HUES48 (cell line): ENCODE measurements at regions not wholly inside any gene's neighbourhood (a gene's known extent, or its start where the extent isn't known, plus 50 kb on each side); places are given as distances from the start of the nearest gene placed in this dataset.

Experiments
- H3K27ac ChIP-seq: one replicate; pipeline ENCODE4 v1.7.0; 2013; ENCODE audit warnings: low read depth, low read length, inconsistent platforms
- H3K27me3 ChIP-seq: 2 replicates; pipeline ENCODE4 v1.6.1; 2013; ENCODE audit warnings: mild to moderate bottlenecking, low read length; ENCODE audit not compliant: control insufficient read depth, insufficient read depth
- H3K36me3 ChIP-seq: 2 replicates; pipeline ENCODE4 v1.6.1; 2013; ENCODE audit warnings: low read length; ENCODE audit not compliant: control insufficient read depth, insufficient read depth
- H3K4me1 ChIP-seq: 2 replicates; pipeline ENCODE4 v1.6.1; 2013; ENCODE audit warnings: mild to moderate bottlenecking, low read length; ENCODE audit not compliant: control insufficient read depth, insufficient read depth
- H3K4me3 ChIP-seq: 2 replicates; pipeline ENCODE4 v1.5.1; 2013; ENCODE audit warnings: mild to moderate bottlenecking, low read depth, low read length
- H3K9ac ChIP-seq: 2 replicates; pipeline ENCODE4 v1.6.1; 2013; ENCODE audit warnings: mild to moderate bottlenecking, low read depth, low read length, moderate library complexity
- H3K9me3 ChIP-seq: 2 replicates; pipeline ENCODE4 v1.6.1; 2013; ENCODE audit warnings: low read length; ENCODE audit not compliant: control insufficient read depth, insufficient read depth

DNA sequence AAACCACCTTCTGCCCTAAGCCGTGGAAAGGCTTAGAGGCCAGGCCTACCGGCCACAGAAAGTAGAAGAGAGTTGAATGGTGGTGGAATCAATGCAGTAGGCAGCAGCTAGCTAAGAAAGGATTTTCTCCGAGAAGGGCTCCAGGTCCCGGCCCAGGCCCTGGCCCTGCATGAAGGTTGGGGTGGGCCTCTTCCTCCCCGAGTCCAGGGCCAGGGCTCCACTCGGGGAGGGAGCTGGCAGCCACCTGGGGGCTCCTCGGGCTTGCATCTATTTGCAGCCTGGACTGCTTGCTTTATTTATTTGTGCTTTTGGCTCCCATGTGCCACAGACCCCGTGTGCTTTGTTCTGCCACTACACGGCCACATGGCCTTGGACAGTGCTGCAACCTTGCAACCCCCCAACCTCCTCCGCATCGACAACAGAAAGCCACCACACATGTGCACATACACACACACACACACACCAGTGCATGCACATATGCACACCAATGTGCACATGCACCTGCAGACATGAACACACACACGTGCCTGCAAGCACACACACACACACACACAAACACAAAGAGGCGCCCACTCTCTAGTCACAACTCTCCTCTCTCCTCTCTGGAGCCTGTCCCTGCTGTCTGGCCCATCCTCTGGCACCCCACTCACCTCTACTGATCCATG lies 96.4 kb upstream of the TNRC6C start:
- no peaks in the 10 kb centered on the region; the same call in 1 of the 2 replicates for H3K27me3 ChIP-seq
- H3K36me3 ChIP-seq = no peaks in the 10 kb centered on the region
- no peak overlapping the region for H3K27ac ChIP-seq
- peaks cover 2% of the 10 kb centered on the region; the same call in 1 of the 2 replicates for H3K4me1 ChIP-seq
- no peak overlapping the region for H3K4me3 ChIP-seq
- no peak overlapping the region for H3K9ac ChIP-seq
- no peaks in the 10 kb centered on the region for H3K9me3 ChIP-seq

DNA sequence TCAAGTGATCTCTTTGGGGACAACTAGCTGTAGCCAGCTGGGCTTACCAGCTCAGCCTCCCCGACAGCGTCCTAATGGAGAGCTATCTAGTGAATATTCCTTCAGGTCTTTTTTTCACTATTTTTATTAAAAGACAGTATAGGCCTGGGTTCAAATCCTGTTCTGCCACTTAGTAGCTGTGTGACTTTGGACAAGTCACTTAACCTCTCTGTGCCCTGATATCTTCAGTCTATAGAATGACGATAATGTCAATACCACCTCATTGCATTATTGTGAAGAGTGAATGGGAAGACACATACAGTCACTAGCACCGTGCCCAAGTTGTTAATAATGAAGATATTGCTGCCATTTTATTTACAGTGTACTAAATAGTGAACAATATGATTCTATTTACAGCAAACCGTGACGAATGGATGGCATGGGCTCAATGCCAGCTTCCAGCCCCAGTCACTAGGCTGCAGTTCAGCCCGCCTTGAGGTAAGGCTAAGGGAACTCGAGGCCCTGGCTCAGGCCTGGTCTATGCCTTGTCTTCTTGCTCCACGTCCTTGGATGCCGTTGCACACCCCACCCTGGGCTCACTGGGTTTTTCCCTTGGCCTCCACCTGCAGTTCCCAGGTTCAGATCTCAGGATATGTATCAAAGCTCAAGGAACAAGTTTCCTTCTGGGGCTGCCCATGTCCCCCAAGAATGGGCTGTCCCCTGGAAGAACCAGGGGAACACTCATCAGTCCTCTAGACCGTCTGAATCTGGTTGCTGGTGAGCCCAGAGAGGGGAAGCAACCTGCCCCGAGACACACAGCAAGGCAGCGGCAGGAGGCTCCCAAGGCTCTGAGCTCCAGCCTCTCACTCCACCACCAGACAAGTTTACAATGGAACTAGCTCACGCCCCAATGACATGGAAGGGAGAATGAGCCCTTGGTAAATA lies 95.4 kb upstream of the TNRC6C start:
- H3K9me3 ChIP-seq = no peaks in the 10 kb centered on the region
- no peaks in the 10 kb centered on the region; the same call in none of the 2 replicates for H3K27me3 ChIP-seq
- no peak overlapping the region for H3K4me3 ChIP-seq
- no peak overlapping the region for H3K9ac ChIP-seq
- no peak overlapping the region for H3K27ac ChIP-seq
- no peaks in the 10 kb centered on the region for H3K36me3 ChIP-seq
- peaks cover 8% of the 10 kb centered on the region; the same call in 1 of the 2 replicates for H3K4me1 ChIP-seq

DNA sequence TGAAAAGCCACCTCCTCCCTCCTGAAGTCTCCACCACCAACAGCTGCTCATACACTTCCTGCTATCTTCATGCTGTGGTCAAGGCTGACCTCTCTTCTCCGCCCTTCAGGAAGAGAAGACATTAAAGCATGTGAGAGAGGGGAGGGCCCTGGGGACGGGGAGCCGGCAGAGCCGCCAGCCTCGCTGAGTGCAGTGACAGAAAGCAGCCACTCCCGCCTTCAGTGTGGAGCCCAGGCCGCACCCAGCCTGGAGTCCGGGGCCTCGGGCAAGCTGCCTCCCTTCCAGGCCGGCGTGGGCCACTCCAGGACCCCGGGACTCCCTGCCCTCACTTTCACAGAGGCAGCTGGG lies 94.7 kb upstream of the TNRC6C start:
- H3K4me1 ChIP-seq = peaks cover 8% of the 10 kb centered on the region; the same call in 1 of the 2 replicates
- H3K9me3 ChIP-seq = no peaks in the 10 kb centered on the region
- no peak overlapping the region for H3K4me3 ChIP-seq
- H3K9ac ChIP-seq = no peak overlapping the region
- no peaks in the 10 kb centered on the region for H3K36me3 ChIP-seq
- H3K27me3 ChIP-seq = no peaks in the 10 kb centered on the region; the same call in none of the 2 replicates
- H3K27ac ChIP-seq = no peak overlapping the region

DNA sequence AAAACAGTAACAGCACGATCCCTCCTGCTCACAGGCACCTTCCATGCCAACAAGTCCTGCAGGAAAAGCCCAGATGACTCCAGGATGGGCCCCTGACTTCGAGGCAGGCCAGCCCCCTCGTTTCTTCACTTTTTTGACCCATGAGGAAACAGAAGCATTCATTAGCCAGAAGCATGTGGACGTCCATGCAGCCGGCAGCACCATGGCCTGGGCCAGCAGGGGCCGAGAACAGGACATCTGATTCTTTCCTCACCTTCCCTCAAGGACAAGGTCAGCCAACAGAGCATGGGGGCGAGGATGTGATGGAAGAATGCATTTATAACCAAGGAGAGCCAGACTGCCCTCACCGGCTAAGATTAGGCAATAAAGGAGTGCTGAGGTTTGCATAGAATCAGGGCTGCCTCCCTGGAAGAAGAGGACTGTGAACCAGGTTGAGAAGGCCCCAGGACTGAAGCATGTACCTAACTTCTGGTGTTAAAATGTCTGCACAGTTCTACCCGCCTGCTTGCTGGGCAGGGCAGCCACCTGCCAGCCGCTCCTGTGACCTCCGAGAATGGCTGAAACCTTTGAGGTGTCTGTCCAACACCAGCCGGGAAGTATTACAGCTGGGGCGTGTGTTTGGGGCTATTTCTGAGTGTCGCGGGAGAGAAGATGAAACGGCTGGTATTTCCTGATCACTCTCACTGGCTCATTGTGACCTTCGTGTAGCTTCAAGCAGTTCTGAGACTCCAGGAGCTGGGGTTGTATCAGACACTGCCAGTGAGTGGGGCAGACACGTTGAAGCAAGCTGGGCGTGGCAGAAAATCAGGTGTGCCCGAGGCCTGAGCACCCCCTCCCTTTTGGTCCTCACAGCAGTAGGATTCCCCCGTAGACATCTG lies 94.0 kb upstream of the TNRC6C start:
- H3K4me1 ChIP-seq = peaks cover 8% of the 10 kb centered on the region; the same call in 1 of the 2 replicates
- no peaks in the 10 kb centered on the region; the same call in none of the 2 replicates for H3K27me3 ChIP-seq
- H3K4me3 ChIP-seq = no peak overlapping the region
- H3K9ac ChIP-seq = no peak overlapping the region
- H3K36me3 ChIP-seq = no peaks in the 10 kb centered on the region
- H3K27ac ChIP-seq = no peak overlapping the region
- no peaks in the 10 kb centered on the region for H3K9me3 ChIP-seq

DNA sequence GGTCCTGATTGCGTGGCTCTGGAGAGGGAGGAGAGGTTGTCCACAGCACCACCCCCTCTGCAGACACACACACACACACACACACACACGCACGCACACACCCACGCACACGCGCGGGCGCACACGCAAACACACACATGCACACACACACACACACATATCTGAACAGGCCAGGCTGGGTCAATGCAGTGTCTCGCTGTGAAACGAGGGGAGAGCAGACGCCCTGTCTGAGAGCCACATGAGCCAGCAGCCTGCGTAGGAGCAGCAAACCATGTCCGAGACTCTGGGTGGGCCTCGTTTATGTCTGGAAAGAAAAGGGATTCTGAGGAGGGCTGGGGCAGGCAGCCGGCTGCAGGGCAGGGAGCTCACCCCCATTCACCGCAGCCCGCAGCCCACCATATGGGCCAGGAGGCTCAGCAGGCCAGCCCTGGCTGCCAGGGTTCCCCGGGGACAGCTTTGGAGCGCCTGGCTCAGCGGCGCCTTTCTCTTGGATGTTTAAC lies 93.3 kb upstream of the TNRC6C start:
- no peak overlapping the region for H3K9ac ChIP-seq
- H3K4me1 ChIP-seq = peaks cover 8% of the 10 kb centered on the region; the same call in 1 of the 2 replicates
- H3K27me3 ChIP-seq = no peaks in the 10 kb centered on the region; the same call in 1 of the 2 replicates
- no peaks in the 10 kb centered on the region for H3K36me3 ChIP-seq
- no peak overlapping the region for H3K4me3 ChIP-seq
- H3K27ac ChIP-seq = no peak overlapping the region
- H3K9me3 ChIP-seq = no peaks in the 10 kb centered on the region

DNA sequence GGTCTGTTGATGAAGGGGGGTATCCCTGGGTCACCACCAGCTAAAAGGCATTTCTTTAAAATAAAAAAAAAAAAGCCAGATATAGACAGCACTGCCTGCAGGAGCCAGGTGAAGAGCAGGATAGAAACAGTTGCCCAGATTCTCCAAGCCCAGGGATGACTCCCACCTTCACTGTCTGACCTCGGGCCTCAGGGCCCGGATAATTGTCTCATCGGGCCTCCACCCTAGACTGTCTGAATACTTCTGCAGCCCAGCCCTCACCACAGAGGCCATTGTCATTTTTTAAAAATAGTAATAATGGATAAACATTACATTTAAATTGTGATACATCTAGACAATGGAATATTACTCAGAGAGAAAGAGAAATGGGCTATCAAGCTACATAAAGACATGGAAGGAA lies 92.8 kb upstream of the TNRC6C start:
- Histone ChIP-seq H3K27me3 (no peaks in the 10 kb centered on the region; the same call in 1 of the 2 replicates), H3K9ac (no peak overlapping the region), H3K4me1 (peaks cover 8% of the 10 kb centered on the region; the same call in 1 of the 2 replicates), H3K4me3 (no peak overlapping the region), H3K9me3 (no peaks in the 10 kb centered on the region), H3K27ac (no peak overlapping the region), H3K36me3 (no peaks in the 10 kb centered on the region)

DNA sequence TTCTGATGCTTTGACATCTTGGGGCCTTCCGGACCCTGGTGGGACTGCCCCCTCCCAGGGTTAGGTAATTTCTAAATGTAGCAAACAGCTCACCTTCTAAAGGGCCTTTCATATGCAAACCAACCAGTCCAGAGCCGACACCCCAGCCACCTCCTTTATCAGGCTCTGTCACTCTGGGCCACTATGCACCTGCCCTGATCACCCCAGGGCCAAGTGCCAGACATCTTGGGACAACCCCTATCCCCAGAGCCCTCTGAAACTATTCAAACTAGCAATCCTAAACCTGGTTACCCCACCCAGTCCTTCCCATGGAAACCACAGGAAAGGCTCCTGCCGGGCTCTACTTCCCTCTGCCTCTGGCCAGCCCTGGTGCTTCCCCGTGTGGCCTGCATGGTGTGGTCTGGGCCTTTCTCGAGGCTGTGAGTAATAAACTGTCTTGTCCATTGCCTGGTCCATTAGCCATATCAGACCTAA lies 91.2 kb upstream of the TNRC6C start:
- H3K27ac ChIP-seq = no peak overlapping the region
- no peak overlapping the region for H3K4me3 ChIP-seq
- no peaks in the 10 kb centered on the region; the same call in 1 of the 2 replicates for H3K27me3 ChIP-seq
- H3K36me3 ChIP-seq = no peaks in the 10 kb centered on the region
- H3K9ac ChIP-seq = no peak overlapping the region
- H3K9me3 ChIP-seq = no peaks in the 10 kb centered on the region
- H3K4me1 ChIP-seq = peaks cover 8% of the 10 kb centered on the region; the same call in 1 of the 2 replicates

DNA sequence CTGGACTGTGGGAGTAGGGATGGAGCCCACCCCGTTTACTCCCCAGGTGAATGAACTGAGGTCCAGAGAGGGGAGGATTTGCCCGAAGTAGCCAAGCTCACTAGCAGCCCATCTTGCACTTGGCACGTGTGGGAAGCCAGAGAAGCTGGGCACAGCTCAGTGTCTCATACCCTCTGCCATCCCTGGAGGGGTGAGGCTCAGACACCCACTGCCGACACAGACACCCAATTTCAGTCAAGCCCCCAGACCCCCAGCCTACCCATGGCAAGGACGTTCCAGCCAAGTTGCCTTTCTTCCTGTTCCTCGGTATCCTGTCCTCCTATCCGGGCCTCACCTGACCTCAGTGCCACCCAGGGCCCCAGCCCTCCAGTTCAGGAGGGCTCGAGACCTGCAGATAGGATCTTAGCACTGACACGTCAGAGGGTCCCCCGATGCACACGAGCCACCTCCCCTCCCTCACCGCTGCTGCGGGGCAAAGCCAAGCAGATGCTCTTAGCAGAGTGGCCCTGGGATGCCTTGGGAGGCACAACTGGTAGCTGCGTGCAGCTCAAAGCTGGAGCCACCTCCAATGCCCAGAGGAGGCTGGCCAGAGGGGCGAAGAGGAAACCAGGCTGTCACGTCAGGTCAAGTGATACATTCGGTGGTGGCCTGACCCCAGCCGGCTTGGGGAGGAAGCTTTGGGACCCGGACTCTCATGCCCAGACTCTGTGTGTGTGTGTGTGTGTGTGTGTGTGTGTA lies 90.4 kb upstream of the TNRC6C start:
- Histone ChIP-seq H3K9me3 (no peaks in the 10 kb centered on the region), H3K9ac (no peak overlapping the region), H3K4me1 (peaks cover 8% of the 10 kb centered on the region; the same call in 1 of the 2 replicates), H3K27me3 (no peaks in the 10 kb centered on the region; the same call in 1 of the 2 replicates), H3K4me3 (no peak overlapping the region), H3K27ac (no peak overlapping the region), H3K36me3 (no peaks in the 10 kb centered on the region)

DNA sequence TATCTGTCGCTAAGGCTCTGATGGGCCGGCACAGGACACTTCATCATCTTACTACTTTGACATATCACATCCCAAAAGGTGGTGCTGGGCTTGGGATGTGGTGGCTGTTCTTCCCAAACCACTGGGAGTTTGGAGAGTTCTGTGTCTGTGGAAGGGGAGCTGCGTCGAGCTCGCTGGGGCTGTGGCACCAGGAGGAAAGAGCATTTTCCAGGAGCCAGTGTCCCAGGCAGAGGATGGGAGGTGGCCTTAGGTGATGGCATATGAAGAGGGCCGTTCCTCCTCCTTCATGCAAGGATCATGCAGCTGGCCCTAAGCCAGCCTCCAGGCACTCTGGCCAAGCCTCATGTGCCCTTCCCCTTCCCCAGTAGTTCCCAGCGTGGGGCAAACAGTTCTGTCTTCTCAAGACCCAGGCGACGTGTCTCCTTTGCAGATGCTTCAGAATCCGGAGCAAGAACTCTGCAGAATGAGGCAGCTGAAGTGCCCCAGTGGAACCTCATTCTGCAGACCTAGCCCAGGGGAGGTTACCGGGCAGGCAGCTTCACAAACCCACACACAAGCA lies 89.4 kb upstream of the TNRC6C start:
- peaks cover 8% of the 10 kb centered on the region; the same call in 1 of the 2 replicates for H3K4me1 ChIP-seq
- H3K27ac ChIP-seq = no peak overlapping the region
- no peaks in the 10 kb centered on the region; the same call in 1 of the 2 replicates for H3K27me3 ChIP-seq
- H3K36me3 ChIP-seq = no peaks in the 10 kb centered on the region
- H3K4me3 ChIP-seq = no peak overlapping the region
- no peak overlapping the region for H3K9ac ChIP-seq
- no peaks in the 10 kb centered on the region for H3K9me3 ChIP-seq
